ENCODE measurements at regions not wholly inside any gene's neighbourhood (a gene's known extent, or its start where the extent isn't known, plus 50 kb on each side); places are given as distances from the start of the nearest gene placed in this dataset.

GRCh38 chr3:115536171-115536570 is 87.1 kb upstream of the GAP43 start:
- in situ Hi-C loops (cut with HindIII; ENCODE audit: low pct_unique_long_range_greater_than_20kb, low sequenced_read_pairs): no loop called here
- no peak for DNase-seq (ENCODE audit: low read depth)

DNA sequence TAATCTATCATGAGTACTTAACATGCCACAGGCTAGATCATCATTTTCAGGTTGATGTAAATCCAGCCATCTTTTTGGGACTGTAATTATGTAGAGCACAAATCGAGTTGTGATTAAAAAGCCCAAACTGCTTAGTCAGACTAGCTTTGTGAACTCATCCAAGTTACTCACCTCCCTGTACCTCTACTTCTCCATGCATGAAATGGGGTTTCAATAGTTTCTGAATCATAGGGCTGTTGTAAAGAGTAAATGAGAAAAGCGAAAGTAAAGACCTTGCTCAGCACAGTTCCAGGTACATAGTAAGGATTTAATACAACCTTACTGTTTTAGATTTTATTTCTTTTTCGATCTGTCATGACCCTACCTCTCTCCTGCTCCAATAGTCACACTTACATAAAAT is 85.6 kb upstream of the GAP43 start:
- no peak for DNase-seq (ENCODE audit: low read depth)
- in situ Hi-C loops (cut with HindIII; ENCODE audit: low pct_unique_long_range_greater_than_20kb, low sequenced_read_pairs): no loop called here

GRCh38 chr3:115547207-115547606 is 76.1 kb upstream of the GAP43 start:
- no peak for DNase-seq (ENCODE audit: low read depth)
- in situ Hi-C loops (cut with HindIII; ENCODE audit: low pct_unique_long_range_greater_than_20kb, low sequenced_read_pairs): no loop called here

DNA sequence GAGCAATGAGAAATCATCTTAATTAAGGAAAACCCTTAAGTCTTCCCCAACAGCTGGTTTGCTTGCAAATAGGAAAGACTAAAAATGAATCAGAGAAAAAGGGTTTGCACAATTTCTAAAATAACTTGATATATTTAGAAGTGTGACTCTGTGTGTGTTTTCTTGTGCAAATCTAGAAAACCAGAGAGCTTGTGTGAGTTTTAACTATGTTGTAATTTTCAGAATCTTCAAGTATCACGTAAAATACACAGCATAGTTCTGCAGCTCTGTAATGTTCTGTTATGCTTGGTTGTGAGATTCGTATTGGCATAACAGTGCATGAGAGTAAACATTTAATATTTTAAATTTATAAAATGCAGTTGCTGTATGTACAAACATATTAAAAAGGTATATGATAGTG is 74.7 kb upstream of the GAP43 start:
- in situ Hi-C loops (cut with HindIII; ENCODE audit: low pct_unique_long_range_greater_than_20kb, low sequenced_read_pairs): no loop called here
- DNase-seq (ENCODE audit: low read depth): no peak

DNA sequence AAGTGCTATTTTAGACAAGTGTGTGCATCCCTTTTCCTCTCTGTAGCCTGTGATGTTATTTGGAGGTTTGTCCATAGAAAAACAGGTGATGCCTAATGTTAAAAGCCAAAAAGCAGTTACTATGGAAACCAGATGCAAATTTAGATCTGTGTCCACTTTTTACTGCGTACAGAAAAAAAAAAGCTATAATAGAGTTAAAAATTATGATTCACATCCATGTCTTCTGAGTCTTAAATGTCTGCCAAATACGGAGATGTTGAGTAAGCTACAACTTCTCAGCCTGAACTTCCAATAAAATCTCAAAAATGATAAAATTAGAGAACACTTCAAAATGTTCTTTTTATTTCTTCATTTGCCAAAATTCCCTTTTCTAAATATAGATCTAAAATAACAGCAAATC is 74.2 kb upstream of the GAP43 start:
- in situ Hi-C loops (cut with HindIII; ENCODE audit: low pct_unique_long_range_greater_than_20kb, low sequenced_read_pairs): no loop called here
- no peak for DNase-seq (ENCODE audit: low read depth)

GRCh38 chr3:115550285-115550761 is 73.0 kb upstream of the GAP43 start:
- in situ Hi-C loops (cut with HindIII; ENCODE audit: low pct_unique_long_range_greater_than_20kb, low sequenced_read_pairs): no loop called here
- no peak for DNase-seq (ENCODE audit: low read depth)

- in situ Hi-C loops (cut with HindIII; ENCODE audit: low pct_unique_long_range_greater_than_20kb, low sequenced_read_pairs): no loop called here
- DNase-seq (ENCODE audit: low read depth): no peak
Measured at GRCh38 chr3:115551016-115551415, 72.3 kb upstream of the GAP43 start.

DNA sequence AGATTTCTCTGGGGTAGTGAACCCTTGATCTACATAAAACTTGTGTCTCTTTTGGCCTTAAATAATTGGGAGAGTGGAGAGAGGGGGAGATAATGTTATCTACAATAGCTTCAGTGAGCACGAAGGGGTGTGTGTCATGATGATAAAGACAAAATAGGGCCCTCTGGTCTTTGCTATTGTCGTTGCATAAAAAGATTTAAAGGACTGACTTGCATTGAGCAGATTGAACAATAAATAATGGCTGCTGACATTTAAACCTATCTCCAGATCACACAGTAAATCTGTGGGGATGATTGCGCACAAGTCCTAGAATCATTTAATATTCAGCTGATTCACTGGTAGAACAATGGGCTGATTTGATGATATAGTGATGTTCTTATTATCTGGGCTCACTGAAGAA is 71.3 kb upstream of the GAP43 start:
- in situ Hi-C loops (cut with HindIII; ENCODE audit: low pct_unique_long_range_greater_than_20kb, low sequenced_read_pairs): no loop called here
- DNase-seq (ENCODE audit: low read depth): no peak

GRCh38 chr3:115553796-115554486 is 69.4 kb upstream of the GAP43 start:
- in situ Hi-C loops (cut with HindIII; ENCODE audit: low pct_unique_long_range_greater_than_20kb, low sequenced_read_pairs): no loop called here
- DNase-seq (ENCODE audit: low read depth): no peak

DNA sequence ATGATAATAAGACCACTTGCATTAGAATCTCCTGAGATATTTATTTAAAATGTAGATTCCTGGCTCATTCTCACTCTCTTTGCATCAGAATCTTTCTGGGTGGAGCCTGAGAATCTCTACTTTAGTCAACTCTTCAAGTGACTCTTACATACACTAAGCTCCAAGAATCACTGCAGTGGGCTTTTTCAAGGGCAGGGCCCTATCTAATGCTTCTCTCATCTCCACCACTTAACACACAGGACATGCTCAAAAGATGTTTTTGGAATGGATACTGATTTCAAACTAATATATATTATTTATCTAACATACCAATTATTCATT is 68.9 kb upstream of the GAP43 start:
- DNase-seq (ENCODE audit: low read depth): no peak
- in situ Hi-C loops (cut with HindIII; ENCODE audit: low pct_unique_long_range_greater_than_20kb, low sequenced_read_pairs): no loop called here

- in situ Hi-C loops (cut with HindIII; ENCODE audit: low pct_unique_long_range_greater_than_20kb, low sequenced_read_pairs): no loop called here
- DNase-seq (ENCODE audit: low read depth): no peak
Measured at GRCh38 chr3:115562636-115563267, 60.6 kb upstream of the GAP43 start.

GRCh38 chr3:115563984-115564383 is 59.3 kb upstream of the GAP43 start:
- in situ Hi-C loops (cut with HindIII; ENCODE audit: low pct_unique_long_range_greater_than_20kb, low sequenced_read_pairs): no loop called here
- no peak for DNase-seq (ENCODE audit: low read depth)

DNA sequence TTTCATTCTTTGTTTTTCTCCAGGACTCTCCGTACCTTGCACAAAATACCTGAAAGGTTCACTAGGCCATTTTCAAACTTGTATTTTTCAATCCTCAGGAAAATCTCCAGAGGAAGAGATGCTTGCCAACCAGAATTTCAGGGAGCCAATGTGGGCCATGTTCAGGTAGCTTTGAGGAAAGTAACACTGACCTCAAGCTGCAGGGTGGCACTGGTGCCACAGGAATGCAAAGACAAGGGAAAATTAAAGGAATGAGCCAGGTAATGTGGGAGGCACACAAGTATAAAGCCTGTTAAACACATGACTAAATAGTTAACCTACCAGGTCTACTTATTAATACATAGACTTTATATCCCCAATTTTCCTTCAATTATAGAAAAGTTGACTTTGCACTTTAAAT is 51.9 kb upstream of the GAP43 start:
- DNase-seq (ENCODE audit: low read depth): no peak
- in situ Hi-C loops (cut with HindIII; ENCODE audit: low pct_unique_long_range_greater_than_20kb, low sequenced_read_pairs): no loop called here

All from Caki2 (cell line).